Stimulated activated CD8-positive, alpha-beta memory T cell treated with anti-CD3 and anti-CD28 coated beads, Interleukin-15, amount 100 ng/mL, for 24 hours (primary cell): ENCODE measurements at regions not wholly inside any gene's neighbourhood (a gene's known extent, or its start where the extent isn't known, plus 50 kb on each side); places are given as distances from the start of the nearest gene placed in this dataset.

ENCODE experiments used
- DNase-seq: peaks from one replicate; pipeline ENCODE4 v3.0.0-alpha.2; 2020; ENCODE audit warnings: low read depth

GRCh38 chr2:4844881-4845280 lies 847.3 kb upstream of the SOX11 start:
- no peak for DNase-seq

- no peak for DNase-seq
Observed at GRCh38 chr2:4862031-4862430, 830.2 kb upstream of the SOX11 start.

- DNase-seq = no peak
Observed at GRCh38 chr2:4866198-4866597, 826.0 kb upstream of the SOX11 start.

- no peak for DNase-seq
Observed at GRCh38 chr2:4868466-4868865, 823.7 kb upstream of the SOX11 start.

GRCh38 chr2:4869154-4869553 lies 823.0 kb upstream of the SOX11 start:
- DNase-seq = no peak

- DNase-seq = no peak
Observed at GRCh38 chr2:4873364-4873763, 818.8 kb upstream of the SOX11 start.

- no peak for DNase-seq
Observed at GRCh38 chr2:4873876-4874593, 818.1 kb upstream of the SOX11 start.

GRCh38 chr2:4882421-4882820 lies 809.8 kb upstream of the SOX11 start:
- DNase-seq = no peak

GRCh38 chr2:4882941-4883340 lies 809.2 kb upstream of the SOX11 start:
- no peak for DNase-seq

- no peak for DNase-seq
Observed at GRCh38 chr2:4883375-4883774, 808.8 kb upstream of the SOX11 start.

GRCh38 chr2:4884117-4884571 lies 808.0 kb upstream of the SOX11 start:
- no peak for DNase-seq

- DNase-seq = no peak
Observed at GRCh38 chr2:4891394-4891793, 800.8 kb upstream of the SOX11 start.

- DNase-seq = no peak
Observed at GRCh38 chr2:4895371-4895770, 796.8 kb upstream of the SOX11 start.

GRCh38 chr2:4898706-4899105 lies 793.5 kb upstream of the SOX11 start:
- no peak for DNase-seq

- no peak for DNase-seq
Observed at GRCh38 chr2:4900242-4900641, 791.9 kb upstream of the SOX11 start.

- DNase-seq = no peak
Observed at GRCh38 chr2:4900861-4901770, 791.1 kb upstream of the SOX11 start.

- DNase-seq = no peak
Observed at GRCh38 chr2:4903656-4904348, 788.4 kb upstream of the SOX11 start.

- DNase-seq = no peak
Observed at GRCh38 chr2:4908461-4908860, 783.7 kb upstream of the SOX11 start.

GRCh38 chr2:4909346-4910009 lies 782.7 kb upstream of the SOX11 start:
- no peak for DNase-seq

- DNase-seq = no peak
Observed at GRCh38 chr2:4914036-4914435, 778.1 kb upstream of the SOX11 start.

- no peak for DNase-seq
Observed at GRCh38 chr2:4914551-4914950, 777.6 kb upstream of the SOX11 start.

GRCh38 chr2:4915357-4915756 lies 776.8 kb upstream of the SOX11 start:
- DNase-seq = no peak
